HEK293T (cell line): ENCODE measurements at regions not wholly inside any gene's neighbourhood (a gene's known extent, or its start where the extent isn't known, plus 50 kb on each side); places are given as distances from the start of the nearest gene placed in this dataset.

Experiments used
- BHLHE40 ChIP-seq: fragments of 450-650 bp; IDR thresholded peaks from 2 replicates; pipeline ENCODE4 v1.6.1; 2016; ENCODE audit warnings: mild to moderate bottlenecking, moderate library complexity, borderline replicate concordance
- FOXA1 ChIP-seq: fragments of 450-650 bp; IDR thresholded peaks from 2 replicates; pipeline ENCODE4 v1.6.1; 2016; ENCODE audit warnings: mild to moderate bottlenecking
- FOXM1 ChIP-seq: fragments of 450-650 bp; IDR thresholded peaks from 2 replicates; pipeline ENCODE4 v1.6.1; 2017; ENCODE audit warnings: mild to moderate bottlenecking, borderline replicate concordance
- ZNF384 ChIP-seq: fragments of 450-650 bp; IDR thresholded peaks from 2 replicates; pipeline ENCODE4 v1.6.1; 2016

DNA sequence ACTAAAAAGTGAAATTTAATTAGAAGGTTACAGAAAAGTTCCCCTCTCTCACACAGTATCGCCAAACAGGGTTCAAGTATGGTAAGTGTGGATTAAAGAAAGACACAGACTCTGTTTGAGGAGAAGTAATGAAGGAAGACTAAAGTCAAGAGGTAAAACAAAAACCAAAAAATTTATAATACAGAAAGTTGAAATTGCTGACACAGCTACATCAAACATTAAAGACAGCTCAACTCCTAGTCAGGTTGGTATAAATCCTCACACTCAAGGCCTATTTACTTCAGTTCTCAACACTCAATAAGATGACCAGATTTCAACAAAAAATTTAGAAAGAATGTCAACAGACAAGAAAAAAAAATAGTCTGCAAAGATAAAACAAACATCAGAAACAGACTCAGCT, 300.5 kb upstream of the LINC00305 start:
- TF ChIP-seq ZNF384 (no peak), BHLHE40 (no peak), FOXA1 (no peak), FOXM1 (no peak)
